Adrenal gland (tissue), 5 donors: ENCODE measurements at regions not wholly inside any gene's neighbourhood (a gene's known extent, or its start where the extent isn't known, plus 50 kb on each side); places are given as distances from the start of the nearest gene placed in this dataset.
"Not testable (repeated sequence)": the region's sequence is repeated elsewhere in the genome, so short reads cannot be mapped to it uniquely, and the experiment has no call there.

Experiments
- CTCF ChIP-seq, 6 experiments: fragments of 450-650 bp in 4 of 6; fragments of 200-600 bp in 2 of 6; sonication (generic) in 1 of 6; IDR thresholded peaks; 1 replicate in 5 of 6; 2 replicates in 1 of 6; pipeline versions ENCODE4 v1.5.1 to v1.8.0; 2016 to 2021; ENCODE audit warnings: antibody characterized with exemption in 6 of 6, mild to moderate bottlenecking in 2 of 6, moderate library complexity in 1 of 6
- POLR2A ChIP-seq, 2 donors: fragments of 450-650 bp; IDR thresholded peaks; one replicate each; pipeline ENCODE4 v1.6.1; 2017; ENCODE audit warnings: antibody characterized with exemption in 2 of 2, mild to moderate bottlenecking in 2 of 2, moderate library complexity in 1 of 2
- donor health status: DM: no; HTN: no; CAD: no.

- not testable (repeated sequence) for TF ChIP-seq CTCF, POLR2A (IDR thresholded peaks at IDR 0.05)
Measured at GRCh38 chr5:30455484-30455883, 738.0 kb upstream of the CDH6 start.
